Activated T-helper 2 cell treated with anti-CD3 and anti-CD28 coated beads, Interferon-gamma antibody, Interleukin-2, Interleukin-4, amounts not matched to agents 10 μg/mL and 5 μg/mL and 100 μg/mL, durations not matched to agents 14 hours and 24 hours and 36 hours (primary cell): ENCODE measurements at regions not wholly inside any gene's neighbourhood (a gene's known extent, or its start where the extent isn't known, plus 50 kb on each side); places are given as distances from the start of the nearest gene placed in this dataset.
A peak's percentile ranks its signal among the peaks of the same experiment; 100 is the strongest.
"Not testable (repeated sequence)": the region's sequence is repeated elsewhere in the genome, so short reads cannot be mapped to it uniquely, and the experiment has no call there.

ENCODE experiments used
- DNase-seq: peaks from one replicate; pipeline ENCODE4 v3.0.0; 2021; ENCODE audit warnings: low spot score
- H3K27ac Mint-ChIP-seq: one replicate; pipeline ENCODE4 v1.8.0; 2021; ENCODE audit warnings: mixed read lengths
- H3K27me3 Mint-ChIP-seq: one replicate; pipeline ENCODE4 v1.8.0; 2021; ENCODE audit warnings: low read depth, mixed read lengths
- H3K36me3 Mint-ChIP-seq: one replicate; pipeline ENCODE4 v1.8.0; 2021; ENCODE audit warnings: low read depth, mixed read lengths
- H3K4me1 Mint-ChIP-seq: one replicate; pipeline ENCODE4 v1.8.0; 2021; ENCODE audit warnings: low read depth, mixed read lengths
- H3K4me3 Mint-ChIP-seq: one replicate; pipeline ENCODE4 v1.8.0; 2021; ENCODE audit warnings: low read depth, mild to moderate bottlenecking, moderate library complexity, mixed read lengths
- H3K9me3 Mint-ChIP-seq: one replicate; pipeline ENCODE4 v1.8.0; 2021; ENCODE audit warnings: mixed read lengths
- intact Hi-C: fragments of 100-400 bp; cut with micrococcal nuclease; formaldehyde crosslinking; loops from one replicate; pipeline ENCODE4 v1.15.1; 2023

- DNase-seq: no peak
- intact Hi-C loops: no loop called here
- Mint-ChIP-seq H3K27ac (no peak overlapping the region), H3K36me3 (no peaks in the 10 kb centered on the region), H3K4me1 (peaks cover 5% of the 10 kb centered on the region), H3K9me3 (no peaks in the 10 kb centered on the region), H3K4me3 (no peak overlapping the region), H3K27me3 (peaks cover 24% of the 10 kb centered on the region)
These were observed 257.4 kb downstream of the CGGBP1 start for GRCh38 chr3:87801409-87801808.

- no peaks in the 10 kb centered on the region for H3K36me3 Mint-ChIP-seq
- no peak for DNase-seq
- H3K27ac Mint-ChIP-seq: no peak overlapping the region
- peaks cover 31% of the 10 kb centered on the region for H3K27me3 Mint-ChIP-seq
- no peak overlapping the region for H3K4me3 Mint-ChIP-seq
- H3K9me3 Mint-ChIP-seq: no peaks in the 10 kb centered on the region
- intact Hi-C loops: no loop called here
- H3K4me1 Mint-ChIP-seq: peaks cover 9% of the 10 kb centered on the region
These were observed 258.3 kb downstream of the CGGBP1 start for GRCh38 chr3:87800516-87800915.

- Mint-ChIP-seq H3K4me3 (no peak overlapping the region), H3K27ac (no peak overlapping the region), H3K27me3 (peaks cover 47% of the 10 kb centered on the region), H3K4me1 (peaks cover 9% of the 10 kb centered on the region), H3K9me3 (no peaks in the 10 kb centered on the region), H3K36me3 (no peaks in the 10 kb centered on the region)
- intact Hi-C loops: no loop called here
- DNase-seq: no peak
These were observed 260.2 kb downstream of the CGGBP1 start for GRCh38 chr3:87798567-87798947.

- intact Hi-C loops: no loop called here
- DNase-seq: no peak
- H3K9me3 Mint-ChIP-seq: no peaks in the 10 kb centered on the region
- H3K27ac Mint-ChIP-seq: no peak overlapping the region
- H3K4me1 Mint-ChIP-seq: peaks cover 14% of the 10 kb centered on the region
- H3K4me3 Mint-ChIP-seq: no peak overlapping the region
- peaks cover 52% of the 10 kb centered on the region for H3K27me3 Mint-ChIP-seq
- no peaks in the 10 kb centered on the region for H3K36me3 Mint-ChIP-seq
These were observed 260.8 kb downstream of the CGGBP1 start for GRCh38 chr3:87797872-87798566.

GRCh38 chr3:87796843-87797185 lies 262.0 kb downstream of the CGGBP1 start:
- Mint-ChIP-seq H3K36me3 (no peaks in the 10 kb centered on the region), H3K9me3 (no peaks in the 10 kb centered on the region), H3K27me3 (peaks cover 62% of the 10 kb centered on the region), H3K4me1 (peaks cover 22% of the 10 kb centered on the region), H3K4me3 (no peak overlapping the region), H3K27ac (no peak overlapping the region)
- intact Hi-C loops: no loop called here
- DNase-seq: no peak

GRCh38 chr3:87796137-87796842 lies 262.5 kb downstream of the CGGBP1 start:
- H3K4me1 Mint-ChIP-seq: peaks cover 22% of the 10 kb centered on the region
- intact Hi-C loops: no loop called here
- no peak for DNase-seq
- H3K36me3 Mint-ChIP-seq: no peaks in the 10 kb centered on the region
- no peak overlapping the region for H3K27ac Mint-ChIP-seq
- no peak overlapping the region for H3K4me3 Mint-ChIP-seq
- no peaks in the 10 kb centered on the region for H3K9me3 Mint-ChIP-seq
- peaks cover 63% of the 10 kb centered on the region for H3K27me3 Mint-ChIP-seq

GRCh38 chr3:87795701-87796100 lies 263.1 kb downstream of the CGGBP1 start:
- Mint-ChIP-seq H3K27ac (no peak overlapping the region), H3K4me3 (no peak overlapping the region), H3K36me3 (no peaks in the 10 kb centered on the region), H3K4me1 (peaks cover 22% of the 10 kb centered on the region), H3K9me3 (no peaks in the 10 kb centered on the region), H3K27me3 (peaks cover 67% of the 10 kb centered on the region)
- intact Hi-C loops: no loop called here
- DNase-seq: no peak

- DNase-seq: no peak
- Mint-ChIP-seq H3K4me3 (no peak overlapping the region), H3K36me3 (no peaks in the 10 kb centered on the region), H3K9me3 (no peaks in the 10 kb centered on the region), H3K27me3 (peaks cover 65% of the 10 kb centered on the region), H3K4me1 (peaks cover 22% of the 10 kb centered on the region), H3K27ac (no peak overlapping the region)
- intact Hi-C loops: no loop called here
These were observed 265.4 kb downstream of the CGGBP1 start for GRCh38 chr3:87793337-87793877.

GRCh38 chr3:87792534-87793336 lies 266.1 kb downstream of the CGGBP1 start, which contains the start of gene HTR1F:
Gene HTR1F (plus strand): TSS chr3:87792706.
- Mint-ChIP-seq H3K27ac (no peak within 1 kb of the TSS), H3K9me3 (no peaks in the 10 kb centered on the region), H3K27me3 (peaks cover 64% of the 10 kb centered on the region), H3K4me1 (peaks cover 22% of the 10 kb centered on the region), H3K4me3 (peak within 1 kb of the TSS; percentile 75), H3K36me3 (no peaks in the 10 kb centered on the region)
- intact Hi-C loops: no loop called here
- DNase-seq: no peak

- no peak for DNase-seq
- H3K27me3 Mint-ChIP-seq: peaks cover 64% of the 10 kb centered on the region
- H3K4me1 Mint-ChIP-seq: peaks cover 22% of the 10 kb centered on the region
- no peaks in the 10 kb centered on the region for H3K36me3 Mint-ChIP-seq
- H3K4me3 Mint-ChIP-seq: peak overlapping the region; percentile 75
- intact Hi-C loops: no loop called here
- H3K27ac Mint-ChIP-seq: no peak overlapping the region
- no peaks in the 10 kb centered on the region for H3K9me3 Mint-ChIP-seq
These were observed 266.6 kb downstream of the CGGBP1 start for GRCh38 chr3:87792198-87792533.

- Mint-ChIP-seq H3K4me3 (no peak overlapping the region), H3K36me3 (no peaks in the 10 kb centered on the region), H3K4me1 (peaks cover 18% of the 10 kb centered on the region), H3K27me3 (peaks cover 61% of the 10 kb centered on the region), H3K9me3 (no peaks in the 10 kb centered on the region), H3K27ac (no peak overlapping the region)
- DNase-seq: no peak
- intact Hi-C loops: no loop called here
These were observed 267.4 kb downstream of the CGGBP1 start for GRCh38 chr3:87791248-87792027.

- H3K4me3 Mint-ChIP-seq, H3K36me3 Mint-ChIP-seq, intact Hi-C loops, H3K27ac Mint-ChIP-seq, DNase-seq, H3K9me3 Mint-ChIP-seq: not testable (repeated sequence)
- peaks cover 42% of the 10 kb centered on the region for H3K27me3 Mint-ChIP-seq
- H3K4me1 Mint-ChIP-seq: peaks cover 13% of the 10 kb centered on the region
These were observed 269.8 kb downstream of the CGGBP1 start for GRCh38 chr3:87789049-87789448.
